K562 (cell line): ENCODE measurements at regions not wholly inside any gene's neighbourhood (a gene's known extent, or its start where the extent isn't known, plus 50 kb on each side); places are given as distances from the start of the nearest gene placed in this dataset.

ENCODE experiments used
- ARNT ChIP-seq, 2 experiments: fragments of 450-650 bp; IDR thresholded peaks; 2 replicates each; pipeline ENCODE4 v1.6.1; 2016; ENCODE audit warnings: mild to moderate bottlenecking in 1 of 2
- ATF1 ChIP-seq, 2 experiments: fragments of 450-650 bp in 1 of 2; IDR thresholded peaks; 2 replicates each; pipeline ENCODE4 v1.6.1; 2016; ENCODE audit warnings: missing compliant biosample characterization in 1 of 2, missing genetic modification characterization in 1 of 2
- CREM ChIP-seq: IDR thresholded peaks from 2 replicates; pipeline ENCODE4 v1.6.1; 2014; ENCODE audit warnings: antibody characterized with exemption, low read depth
- ESRRA ChIP-seq: fragments of 450-650 bp; IDR thresholded peaks from 2 replicates; pipeline ENCODE4 v1.6.1; 2014; ENCODE audit warnings: low read depth, mild to moderate bottlenecking, moderate library complexity, borderline replicate concordance
- FOS ChIP-seq: IDR thresholded peaks from 3 replicates; pipeline ENCODE4 v1.6.1; 2011; ENCODE audit not compliant: insufficient read length; ENCODE audit errors: extremely low read depth
- FUS ChIP-seq: fragments of 200-400 bp; formaldehyde crosslinking; optimal IDR thresholded peaks from 2 replicates; pipeline ENCODE3; 2017; ENCODE audit warnings: low read depth, low read length
- HCFC1 ChIP-seq: IDR thresholded peaks from 2 replicates; pipeline ENCODE4 v1.6.1; 2012; ENCODE audit warnings: low read depth, low read length, improper control_type of control experiment
- NFATC3 ChIP-seq: fragments of 450-650 bp; IDR thresholded peaks from 2 replicates; pipeline ENCODE4 v1.6.1; 2017; ENCODE audit warnings: mild to moderate bottlenecking
- NFRKB ChIP-seq: fragments of 450-650 bp; IDR thresholded peaks from 2 replicates; pipeline ENCODE4 v1.6.1; 2016; ENCODE audit warnings: low read depth
- SMARCB1 ChIP-seq: IDR thresholded peaks from 2 replicates; pipeline ENCODE4 v1.6.1; 2011; ENCODE audit warnings: improper control_type of control experiment, low read depth; ENCODE audit not compliant: insufficient read length
- SRSF1 ChIP-seq: fragments of 200-400 bp; formaldehyde crosslinking; IDR thresholded peaks from 2 replicates; pipeline ENCODE4 v1.6.1; 2017; ENCODE audit warnings: mild to moderate bottlenecking, low read depth, low read length, moderate library complexity
- STAT5B ChIP-seq: fragments of 250-450 bp; sonication (Bioruptor Pico); IDR thresholded peaks from 2 replicates; pipeline ENCODE4 v1.8.0; 2021; ENCODE audit warnings: mild to moderate bottlenecking, inconsistent platforms
- ZNF12 ChIP-seq: sonication (generic); formaldehyde crosslinking; IDR thresholded peaks from 2 replicates; pipeline ENCODE4 v1.4.0; 2020; ENCODE audit warnings: mild to moderate bottlenecking, missing genetic modification reagents
- TF ChIP-seq, protein P1 (sequence below): fragments of 250-450 bp; sonication (Bioruptor Pico); IDR thresholded peaks from 2 replicates; pipeline ENCODE4 v1.4.0; 2020
- TF ChIP-seq, protein P2 (sequence below): fragments of 450-650 bp; IDR thresholded peaks from 2 replicates; pipeline ENCODE4 v1.6.1; 2016; ENCODE audit warnings: mild to moderate bottlenecking, moderate library complexity
- TF ChIP-seq, protein P3 (sequence below): fragments of 250-450 bp; sonication (Bioruptor Pico); IDR thresholded peaks from 2 replicates; pipeline ENCODE4 v1.5.0; 2021; ENCODE audit warnings: mild to moderate bottlenecking, borderline replicate concordance

DNA sequence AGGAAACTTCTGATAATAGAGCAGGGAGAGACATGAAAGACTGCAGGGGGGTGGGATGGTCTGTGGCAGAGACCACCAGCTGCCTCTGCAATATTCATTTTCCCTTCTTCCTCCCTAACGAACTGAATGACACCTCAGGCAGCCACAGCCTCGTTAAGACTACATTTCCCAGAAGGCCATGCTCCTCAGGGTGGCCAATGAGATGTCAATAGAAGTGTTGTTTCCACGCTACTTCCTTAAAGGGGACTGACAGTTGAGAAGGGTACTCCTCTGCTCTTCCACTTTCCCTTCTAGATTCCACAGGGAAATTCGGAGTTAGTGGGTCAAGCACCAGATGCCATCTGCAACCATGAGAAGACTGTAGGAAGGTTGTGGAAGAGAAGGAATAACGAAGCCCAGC lies 52.0 kb upstream of the DAPK1 start (continued):
- TF ChIP-seq NFRKB = no peak
- TF ChIP-seq NFATC3 = no peak
- TF ChIP-seq, protein P1, sequence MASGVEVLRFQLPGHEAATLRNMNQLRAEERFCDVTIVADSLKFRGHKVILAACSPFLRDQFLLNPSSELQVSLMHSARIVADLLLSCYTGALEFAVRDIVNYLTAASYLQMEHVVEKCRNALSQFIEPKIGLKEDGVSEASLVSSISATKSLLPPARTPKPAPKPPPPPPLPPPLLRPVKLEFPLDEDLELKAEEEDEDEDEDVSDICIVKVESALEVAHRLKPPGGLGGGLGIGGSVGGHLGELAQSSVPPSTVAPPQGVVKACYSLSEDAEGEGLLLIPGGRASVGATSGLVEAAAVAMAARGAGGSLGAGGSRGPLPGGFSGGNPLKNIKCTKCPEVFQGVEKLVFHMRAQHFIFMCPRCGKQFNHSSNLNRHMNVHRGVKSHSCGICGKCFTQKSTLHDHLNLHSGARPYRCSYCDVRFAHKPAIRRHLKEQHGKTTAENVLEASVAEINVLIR = no peak
- TF ChIP-seq ZNF12 = no peak
- peak; percentile 86 for TF ChIP-seq HCFC1
- peak; percentile 40; the same call in 1 of the 2 replicates for TF ChIP-seq CREM
- no peak for TF ChIP-seq SRSF1
- no peak for TF ChIP-seq FUS
- TF ChIP-seq, protein P2, sequence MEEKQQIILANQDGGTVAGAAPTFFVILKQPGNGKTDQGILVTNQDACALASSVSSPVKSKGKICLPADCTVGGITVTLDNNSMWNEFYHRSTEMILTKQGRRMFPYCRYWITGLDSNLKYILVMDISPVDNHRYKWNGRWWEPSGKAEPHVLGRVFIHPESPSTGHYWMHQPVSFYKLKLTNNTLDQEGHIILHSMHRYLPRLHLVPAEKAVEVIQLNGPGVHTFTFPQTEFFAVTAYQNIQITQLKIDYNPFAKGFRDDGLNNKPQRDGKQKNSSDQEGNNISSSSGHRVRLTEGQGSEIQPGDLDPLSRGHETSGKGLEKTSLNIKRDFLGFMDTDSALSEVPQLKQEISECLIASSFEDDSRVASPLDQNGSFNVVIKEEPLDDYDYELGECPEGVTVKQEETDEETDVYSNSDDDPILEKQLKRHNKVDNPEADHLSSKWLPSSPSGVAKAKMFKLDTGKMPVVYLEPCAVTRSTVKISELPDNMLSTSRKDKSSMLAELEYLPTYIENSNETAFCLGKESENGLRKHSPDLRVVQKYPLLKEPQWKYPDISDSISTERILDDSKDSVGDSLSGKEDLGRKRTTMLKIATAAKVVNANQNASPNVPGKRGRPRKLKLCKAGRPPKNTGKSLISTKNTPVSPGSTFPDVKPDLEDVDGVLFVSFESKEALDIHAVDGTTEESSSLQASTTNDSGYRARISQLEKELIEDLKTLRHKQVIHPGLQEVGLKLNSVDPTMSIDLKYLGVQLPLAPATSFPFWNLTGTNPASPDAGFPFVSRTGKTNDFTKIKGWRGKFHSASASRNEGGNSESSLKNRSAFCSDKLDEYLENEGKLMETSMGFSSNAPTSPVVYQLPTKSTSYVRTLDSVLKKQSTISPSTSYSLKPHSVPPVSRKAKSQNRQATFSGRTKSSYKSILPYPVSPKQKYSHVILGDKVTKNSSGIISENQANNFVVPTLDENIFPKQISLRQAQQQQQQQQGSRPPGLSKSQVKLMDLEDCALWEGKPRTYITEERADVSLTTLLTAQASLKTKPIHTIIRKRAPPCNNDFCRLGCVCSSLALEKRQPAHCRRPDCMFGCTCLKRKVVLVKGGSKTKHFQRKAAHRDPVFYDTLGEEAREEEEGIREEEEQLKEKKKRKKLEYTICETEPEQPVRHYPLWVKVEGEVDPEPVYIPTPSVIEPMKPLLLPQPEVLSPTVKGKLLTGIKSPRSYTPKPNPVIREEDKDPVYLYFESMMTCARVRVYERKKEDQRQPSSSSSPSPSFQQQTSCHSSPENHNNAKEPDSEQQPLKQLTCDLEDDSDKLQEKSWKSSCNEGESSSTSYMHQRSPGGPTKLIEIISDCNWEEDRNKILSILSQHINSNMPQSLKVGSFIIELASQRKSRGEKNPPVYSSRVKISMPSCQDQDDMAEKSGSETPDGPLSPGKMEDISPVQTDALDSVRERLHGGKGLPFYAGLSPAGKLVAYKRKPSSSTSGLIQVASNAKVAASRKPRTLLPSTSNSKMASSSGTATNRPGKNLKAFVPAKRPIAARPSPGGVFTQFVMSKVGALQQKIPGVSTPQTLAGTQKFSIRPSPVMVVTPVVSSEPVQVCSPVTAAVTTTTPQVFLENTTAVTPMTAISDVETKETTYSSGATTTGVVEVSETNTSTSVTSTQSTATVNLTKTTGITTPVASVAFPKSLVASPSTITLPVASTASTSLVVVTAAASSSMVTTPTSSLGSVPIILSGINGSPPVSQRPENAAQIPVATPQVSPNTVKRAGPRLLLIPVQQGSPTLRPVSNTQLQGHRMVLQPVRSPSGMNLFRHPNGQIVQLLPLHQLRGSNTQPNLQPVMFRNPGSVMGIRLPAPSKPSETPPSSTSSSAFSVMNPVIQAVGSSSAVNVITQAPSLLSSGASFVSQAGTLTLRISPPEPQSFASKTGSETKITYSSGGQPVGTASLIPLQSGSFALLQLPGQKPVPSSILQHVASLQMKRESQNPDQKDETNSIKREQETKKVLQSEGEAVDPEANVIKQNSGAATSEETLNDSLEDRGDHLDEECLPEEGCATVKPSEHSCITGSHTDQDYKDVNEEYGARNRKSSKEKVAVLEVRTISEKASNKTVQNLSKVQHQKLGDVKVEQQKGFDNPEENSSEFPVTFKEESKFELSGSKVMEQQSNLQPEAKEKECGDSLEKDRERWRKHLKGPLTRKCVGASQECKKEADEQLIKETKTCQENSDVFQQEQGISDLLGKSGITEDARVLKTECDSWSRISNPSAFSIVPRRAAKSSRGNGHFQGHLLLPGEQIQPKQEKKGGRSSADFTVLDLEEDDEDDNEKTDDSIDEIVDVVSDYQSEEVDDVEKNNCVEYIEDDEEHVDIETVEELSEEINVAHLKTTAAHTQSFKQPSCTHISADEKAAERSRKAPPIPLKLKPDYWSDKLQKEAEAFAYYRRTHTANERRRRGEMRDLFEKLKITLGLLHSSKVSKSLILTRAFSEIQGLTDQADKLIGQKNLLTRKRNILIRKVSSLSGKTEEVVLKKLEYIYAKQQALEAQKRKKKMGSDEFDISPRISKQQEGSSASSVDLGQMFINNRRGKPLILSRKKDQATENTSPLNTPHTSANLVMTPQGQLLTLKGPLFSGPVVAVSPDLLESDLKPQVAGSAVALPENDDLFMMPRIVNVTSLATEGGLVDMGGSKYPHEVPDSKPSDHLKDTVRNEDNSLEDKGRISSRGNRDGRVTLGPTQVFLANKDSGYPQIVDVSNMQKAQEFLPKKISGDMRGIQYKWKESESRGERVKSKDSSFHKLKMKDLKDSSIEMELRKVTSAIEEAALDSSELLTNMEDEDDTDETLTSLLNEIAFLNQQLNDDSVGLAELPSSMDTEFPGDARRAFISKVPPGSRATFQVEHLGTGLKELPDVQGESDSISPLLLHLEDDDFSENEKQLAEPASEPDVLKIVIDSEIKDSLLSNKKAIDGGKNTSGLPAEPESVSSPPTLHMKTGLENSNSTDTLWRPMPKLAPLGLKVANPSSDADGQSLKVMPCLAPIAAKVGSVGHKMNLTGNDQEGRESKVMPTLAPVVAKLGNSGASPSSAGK = 0 out of 2 replicates have a peak, but pooled peaks have one; percentile 20
- TF ChIP-seq ESRRA = no peak
- no peak for TF ChIP-seq ATF1 (CRISPR knock-in tag; IDR thresholded peaks at IDR 0.05)
- peak; percentile 13; the same call in 1 of the 2 replicates for TF ChIP-seq ATF1 (tag; IDR thresholded peaks at IDR 0.05)
- TF ChIP-seq STAT5B = no peak
- no peak for TF ChIP-seq ARNT (IDR thresholded peaks at IDR 0.05)
- TF ChIP-seq FOS = peak; percentile 22
- TF ChIP-seq SMARCB1 = no peak
- TF ChIP-seq, protein P3, sequence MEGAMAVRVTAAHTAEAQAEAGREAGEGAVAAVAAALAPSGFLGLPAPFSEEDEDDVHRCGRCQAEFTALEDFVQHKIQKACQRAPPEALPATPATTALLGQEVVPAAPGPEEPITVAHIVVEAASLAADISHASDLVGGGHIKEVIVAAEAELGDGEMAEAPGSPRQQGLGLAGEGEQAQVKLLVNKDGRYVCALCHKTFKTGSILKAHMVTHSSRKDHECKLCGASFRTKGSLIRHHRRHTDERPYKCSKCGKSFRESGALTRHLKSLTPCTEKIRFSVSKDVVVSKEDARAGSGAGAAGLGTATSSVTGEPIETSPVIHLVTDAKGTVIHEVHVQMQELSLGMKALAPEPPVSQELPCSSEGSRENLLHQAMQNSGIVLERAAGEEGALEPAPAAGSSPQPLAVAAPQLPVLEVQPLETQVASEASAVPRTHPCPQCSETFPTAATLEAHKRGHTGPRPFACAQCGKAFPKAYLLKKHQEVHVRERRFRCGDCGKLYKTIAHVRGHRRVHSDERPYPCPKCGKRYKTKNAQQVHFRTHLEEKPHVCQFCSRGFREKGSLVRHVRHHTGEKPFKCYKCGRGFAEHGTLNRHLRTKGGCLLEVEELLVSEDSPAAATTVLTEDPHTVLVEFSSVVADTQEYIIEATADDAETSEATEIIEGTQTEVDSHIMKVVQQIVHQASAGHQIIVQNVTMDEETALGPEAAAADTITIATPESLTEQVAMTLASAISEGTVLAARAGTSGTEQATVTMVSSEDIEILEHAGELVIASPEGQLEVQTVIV (CRISPR knock-in tag) = no peak
